Putamen (tissue), 1 donor: ENCODE measurements at regions not wholly inside any gene's neighbourhood (a gene's known extent, or its start where the extent isn't known, plus 50 kb on each side); places are given as distances from the start of the nearest gene placed in this dataset.

ENCODE experiments used
- DNase-seq: peaks from one replicate; pipeline ENCODE4 v3.0.0-alpha.2; 2016; ENCODE audit warnings: low spot score

GRCh38 chr4:180041576-180041975 is 2201.6 kb upstream of the TENM3 start:
- no peak for DNase-seq

GRCh38 chr4:180052629-180053028 is 2190.6 kb upstream of the TENM3 start:
- no peak for DNase-seq

DNA sequence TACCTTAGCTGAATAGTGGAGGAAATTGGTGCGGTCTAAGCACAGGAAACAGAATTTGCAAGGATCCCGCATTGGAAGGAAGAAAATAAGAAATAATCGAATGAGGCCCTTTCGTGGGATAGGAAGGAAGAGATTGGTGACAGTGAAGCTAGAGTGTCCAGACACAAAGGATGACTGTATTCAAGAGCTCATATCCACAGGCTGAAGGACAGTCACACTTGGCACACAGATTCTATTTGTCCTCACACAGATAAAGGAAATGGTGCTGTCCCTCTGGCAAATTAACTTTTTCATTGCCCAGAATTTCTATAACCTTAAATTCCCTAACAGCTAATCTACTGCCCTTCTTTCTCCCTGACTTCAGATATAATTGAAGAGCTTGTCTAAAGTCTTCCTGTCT is 2188.9 kb upstream of the TENM3 start:
- peak; percentile 33 for DNase-seq

- peak; percentile 14 for DNase-seq
Observed at GRCh38 chr4:180057299-180057721, 2185.9 kb upstream of the TENM3 start.

DNA sequence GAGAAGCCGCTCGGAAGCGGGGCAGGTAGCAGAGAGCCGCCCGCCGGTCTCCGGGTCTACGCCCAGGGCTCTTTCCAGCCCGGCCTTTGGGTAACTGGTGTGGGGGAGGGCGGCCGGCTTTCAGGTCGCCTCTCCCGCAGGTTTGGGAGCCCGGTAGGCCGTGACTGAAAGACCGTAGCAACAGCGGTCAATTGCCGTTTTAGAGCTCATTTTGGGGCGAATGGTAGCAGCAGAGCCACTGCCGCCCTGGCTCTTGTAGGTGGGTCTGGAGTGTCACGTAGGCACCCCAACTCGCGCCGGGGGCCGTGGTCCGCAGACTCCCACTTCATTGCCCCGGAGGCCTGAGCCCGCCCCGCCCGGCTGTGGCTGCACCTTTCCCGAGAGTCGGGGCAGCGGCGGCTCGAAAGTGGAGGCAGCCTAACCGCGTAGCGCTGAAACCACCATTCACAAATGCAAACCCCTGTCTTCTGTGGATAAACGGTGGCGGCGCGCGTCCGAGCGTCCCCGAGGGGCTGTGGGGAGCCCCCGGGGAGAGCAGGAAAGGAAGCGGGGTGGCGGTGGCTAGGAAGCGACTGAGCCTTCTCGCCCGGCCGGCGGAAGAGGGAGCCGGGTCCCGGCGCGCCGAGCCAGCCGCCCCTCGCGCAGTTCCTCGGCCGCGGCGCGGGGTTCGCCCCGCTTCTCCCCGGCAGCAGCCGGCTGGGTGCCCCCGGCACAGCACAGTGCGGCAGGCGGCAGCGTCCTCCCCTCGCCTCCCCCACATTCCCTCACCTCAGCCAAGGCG is 2185.1 kb upstream of the TENM3 start:
- DNase-seq = peak; percentile 17

DNA sequence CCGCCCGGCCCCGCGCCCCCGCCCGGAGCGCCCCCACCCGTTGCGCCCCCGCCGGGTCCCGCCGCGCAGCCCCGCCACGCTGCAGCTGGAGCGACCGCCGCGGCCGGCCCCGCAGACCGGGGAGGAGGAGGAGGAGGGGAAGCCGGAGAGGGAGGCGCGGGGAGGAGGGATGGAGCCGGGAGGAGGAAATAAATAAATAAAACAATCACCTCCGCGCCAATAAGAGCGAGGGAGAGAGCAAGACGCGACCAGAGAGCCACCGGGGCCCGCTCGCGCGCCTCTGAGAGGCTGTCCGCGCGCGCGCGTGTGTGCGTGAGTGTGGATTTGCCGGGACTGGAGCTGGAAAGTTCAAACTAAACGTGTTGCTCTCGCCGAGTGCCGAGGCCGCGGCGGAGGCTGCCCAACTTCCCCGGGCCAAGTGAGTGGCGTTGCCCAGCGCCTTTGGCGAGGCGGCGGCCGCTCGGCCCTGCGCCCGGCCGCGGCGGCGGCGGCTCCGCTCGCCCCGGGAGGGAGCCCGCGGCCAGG is 2184.4 kb upstream of the TENM3 start:
- peak; percentile 67 for DNase-seq

DNA sequence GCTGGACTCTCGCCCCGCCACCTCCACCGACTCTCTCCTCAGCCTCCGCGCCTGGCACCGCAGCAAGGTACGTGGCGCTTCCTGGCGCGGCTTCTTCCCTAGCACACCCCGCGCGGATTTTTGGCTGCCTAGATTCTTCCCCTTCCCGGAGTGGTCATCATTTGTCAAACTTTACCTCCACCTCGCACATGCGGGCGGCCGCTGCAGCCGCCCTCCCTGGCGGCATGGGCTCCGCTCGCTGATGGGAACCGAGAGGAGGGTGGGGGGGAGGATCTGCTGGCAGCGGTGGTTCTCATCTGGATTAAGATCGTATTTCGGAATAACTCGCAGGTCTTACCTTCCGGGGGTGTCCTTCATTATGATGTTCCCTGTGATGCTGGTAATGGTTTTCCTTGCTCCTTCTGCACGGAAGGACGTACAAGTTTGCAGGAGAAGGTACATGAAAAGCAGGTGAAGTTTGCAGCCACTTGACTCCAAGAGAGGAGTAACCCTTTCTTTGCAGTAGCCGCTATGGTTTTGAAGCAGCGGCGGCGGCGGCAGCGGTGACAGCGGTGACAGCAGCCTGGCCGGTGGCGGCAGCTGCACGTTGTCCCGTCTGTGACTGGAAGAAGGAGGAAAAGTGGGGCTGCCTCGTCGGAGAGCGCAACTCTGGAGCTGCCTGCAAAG is 2183.9 kb upstream of the TENM3 start:
- peak; percentile 15 for DNase-seq

DNA sequence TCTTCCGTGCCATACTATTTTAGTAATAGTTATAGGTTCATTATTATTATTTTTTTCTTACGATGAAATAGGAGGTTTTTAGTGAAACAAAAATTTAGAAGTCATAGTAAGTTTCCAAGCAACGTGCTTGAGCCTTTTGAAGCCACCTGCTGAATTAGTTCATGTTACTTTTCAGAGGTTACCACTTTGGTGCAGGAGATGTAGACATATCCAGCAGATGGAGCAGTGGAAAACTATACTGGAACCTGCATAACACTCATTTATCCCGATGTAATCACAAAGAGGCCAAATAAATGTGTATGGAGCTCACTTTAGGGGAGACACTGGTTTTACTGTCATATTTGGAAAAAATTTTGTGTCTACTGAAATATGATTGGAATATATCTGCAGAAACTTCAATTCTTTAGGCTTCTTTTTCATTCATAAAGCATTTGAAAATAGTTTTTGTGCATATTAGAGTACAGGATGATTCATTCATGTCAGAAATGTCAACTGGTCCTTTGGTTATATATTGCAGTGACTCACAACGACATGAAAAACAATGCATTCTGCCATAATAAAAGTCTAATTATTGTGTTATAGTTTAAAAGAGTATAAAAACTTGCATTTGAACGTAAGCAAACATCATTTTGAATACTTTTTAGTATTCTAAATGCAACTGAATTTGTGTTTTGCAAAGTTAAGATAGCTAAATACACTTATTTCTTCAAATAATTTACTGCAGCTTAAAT is 2182.9 kb upstream of the TENM3 start:
- DNase-seq = peak; percentile 34

- no peak for DNase-seq
Observed at GRCh38 chr4:180081072-180081471, 2162.1 kb upstream of the TENM3 start.

DNA sequence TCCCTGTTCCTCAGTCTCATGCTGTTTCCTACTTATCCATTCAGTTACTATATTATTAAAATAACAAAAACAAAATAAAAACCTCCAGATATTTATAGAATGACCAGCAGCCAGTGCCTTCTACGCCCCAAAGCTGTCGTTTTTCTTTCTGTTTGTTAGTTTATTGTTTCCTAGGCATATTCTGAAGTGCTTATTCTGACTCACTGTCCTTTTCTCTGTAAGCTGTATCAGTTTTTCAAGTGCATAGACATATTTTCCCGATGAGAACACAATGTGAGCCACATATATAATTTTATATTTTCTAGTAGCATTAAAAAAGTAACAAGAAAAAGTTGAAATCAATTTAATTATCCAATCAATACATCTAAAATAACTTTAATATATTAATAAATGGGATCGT is 2158.6 kb upstream of the TENM3 start:
- DNase-seq = no peak

DNA sequence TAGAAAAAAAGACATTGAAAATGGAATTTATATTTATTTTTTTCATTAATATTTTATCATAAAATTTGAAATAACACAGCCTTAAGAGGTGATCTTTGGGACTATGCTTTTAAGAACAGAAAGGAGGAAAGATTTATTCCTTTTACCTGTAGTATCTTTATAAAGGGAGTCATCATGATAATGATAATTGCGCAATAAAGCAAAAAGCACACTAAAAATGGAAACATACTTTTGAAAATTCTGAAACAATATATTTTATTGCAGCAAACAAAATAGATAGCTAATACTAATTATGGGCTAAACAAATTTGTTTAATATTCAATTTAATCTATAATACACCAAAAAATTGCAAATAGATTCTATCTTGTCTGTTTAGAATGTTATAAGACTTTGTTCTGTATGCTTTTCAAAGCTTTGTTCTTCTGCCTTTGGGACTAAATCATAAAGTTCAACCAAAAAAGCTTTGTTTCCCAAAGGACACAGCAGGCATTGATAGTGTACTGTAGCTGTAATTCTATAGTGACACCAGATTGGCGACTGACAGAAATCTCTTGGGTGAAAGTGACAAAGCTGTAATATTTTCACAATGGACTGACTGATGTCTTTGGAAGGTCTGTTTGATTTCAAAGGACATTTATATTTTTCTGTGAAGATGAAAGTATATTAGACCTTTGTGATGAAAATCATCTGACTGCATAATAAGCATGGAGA is 2156.6 kb upstream of the TENM3 start:
- DNase-seq = peak; percentile 36

DNA sequence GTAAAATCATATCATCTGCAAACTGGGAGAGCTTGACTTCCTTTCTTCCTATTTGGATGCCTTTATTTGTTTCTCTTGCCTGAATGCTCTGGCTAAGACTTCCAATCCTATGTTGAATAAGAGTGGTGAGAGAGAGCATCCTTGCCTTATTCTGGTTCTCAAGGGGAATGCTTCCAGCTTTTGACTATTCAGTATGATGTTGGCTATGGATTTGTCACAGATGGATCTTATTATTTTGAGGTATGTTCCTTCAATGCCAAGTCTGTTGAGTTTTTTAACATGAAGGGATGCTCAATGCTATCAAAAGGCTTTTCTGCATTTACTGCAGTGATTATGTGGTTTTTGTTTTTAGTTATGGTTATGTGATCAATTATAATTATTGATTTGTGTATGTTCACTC is 2144.6 kb upstream of the TENM3 start:
- DNase-seq = no peak

DNA sequence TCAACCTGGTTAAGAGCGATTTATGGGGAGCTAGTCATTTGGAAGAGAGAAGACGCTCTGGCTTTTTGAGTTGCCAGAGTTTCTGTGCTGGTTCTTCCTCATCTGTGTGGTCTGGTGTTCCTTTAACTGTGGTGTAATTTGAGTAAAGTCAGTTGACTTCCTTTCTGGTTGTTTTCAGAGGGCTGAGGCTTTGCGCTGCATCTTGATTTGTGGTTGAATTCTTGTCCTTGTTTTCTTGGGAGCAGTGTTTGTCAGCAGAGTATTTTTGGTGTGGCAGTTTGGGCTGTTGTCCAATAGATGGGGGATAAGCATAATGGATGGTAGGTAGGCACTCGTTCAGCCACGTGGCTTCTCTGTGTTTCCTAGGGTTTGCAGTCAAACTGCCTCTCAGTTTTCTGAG is 2143.2 kb upstream of the TENM3 start:
- no peak for DNase-seq

DNA sequence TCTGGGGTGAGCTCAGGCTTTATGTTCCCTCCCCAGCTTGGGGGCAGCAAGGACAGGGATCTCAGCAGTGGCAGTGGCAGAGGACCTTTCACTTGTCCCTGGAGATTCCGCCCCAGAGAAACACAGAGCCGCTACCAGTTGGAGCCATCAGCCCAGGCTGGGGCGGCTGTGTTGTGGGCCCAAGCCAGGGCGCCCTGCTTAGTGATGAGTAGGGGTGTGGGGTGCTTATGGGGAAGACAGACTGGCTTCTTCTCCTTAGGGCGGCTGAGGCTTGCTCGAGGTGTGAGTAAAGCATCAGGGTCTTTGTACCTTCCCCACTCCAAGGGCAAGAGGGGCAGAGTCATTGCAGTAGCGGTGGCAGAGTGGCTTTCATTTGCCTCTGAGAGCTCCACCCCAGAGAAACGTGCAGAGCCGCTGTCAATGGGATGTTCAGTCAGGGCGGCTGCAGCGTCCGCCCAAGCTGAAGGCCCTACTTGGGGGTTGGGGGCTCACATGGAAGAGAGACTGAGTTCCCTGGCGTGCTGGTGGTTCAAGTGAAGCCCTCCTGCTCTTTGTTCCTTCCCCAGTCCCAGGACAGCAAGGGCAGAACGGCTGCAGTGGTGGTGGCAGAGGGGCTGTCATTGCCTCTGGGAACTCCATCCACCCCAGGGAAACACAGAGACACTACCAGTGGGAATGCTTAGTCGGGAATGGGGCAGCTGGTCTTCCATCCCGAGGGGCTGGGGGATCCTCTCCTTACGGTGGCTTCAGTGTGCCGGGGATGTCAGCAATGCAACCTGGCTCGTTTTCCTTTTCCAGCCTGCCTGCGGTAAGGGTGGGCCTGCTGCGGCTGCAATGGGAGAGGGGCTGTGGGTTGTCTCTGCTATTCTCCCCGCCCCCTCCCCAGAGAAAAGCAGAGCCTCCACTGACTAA is 2142.5 kb upstream of the TENM3 start:
- no peak for DNase-seq

- DNase-seq = no peak
Observed at GRCh38 chr4:180101348-180102083, 2141.7 kb upstream of the TENM3 start.

GRCh38 chr4:180103794-180104193 is 2139.4 kb upstream of the TENM3 start:
- DNase-seq = no peak

GRCh38 chr4:180105362-180105761 is 2137.8 kb upstream of the TENM3 start:
- no peak for DNase-seq

GRCh38 chr4:180106122-180106521 is 2137.1 kb upstream of the TENM3 start:
- DNase-seq = peak; percentile 18

DNA sequence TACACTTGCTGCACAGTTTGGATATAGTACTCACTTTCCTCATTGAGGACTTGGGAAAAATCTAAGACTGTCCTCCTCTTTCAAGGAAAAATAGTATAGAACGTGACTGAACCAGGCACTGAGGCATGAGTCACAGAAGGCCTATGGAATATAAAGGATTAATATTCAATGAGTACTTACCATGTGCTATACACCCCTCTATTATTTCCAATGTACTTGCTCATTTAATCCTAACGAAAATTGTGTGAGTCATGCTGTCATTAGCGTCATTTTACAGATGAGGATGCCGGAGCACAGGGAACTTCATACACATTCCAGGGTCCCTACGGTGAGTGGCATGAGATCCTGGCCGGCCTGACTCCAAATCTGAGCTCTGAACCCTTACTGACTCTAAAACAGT is 2136.2 kb upstream of the TENM3 start:
- DNase-seq = no peak

DNA sequence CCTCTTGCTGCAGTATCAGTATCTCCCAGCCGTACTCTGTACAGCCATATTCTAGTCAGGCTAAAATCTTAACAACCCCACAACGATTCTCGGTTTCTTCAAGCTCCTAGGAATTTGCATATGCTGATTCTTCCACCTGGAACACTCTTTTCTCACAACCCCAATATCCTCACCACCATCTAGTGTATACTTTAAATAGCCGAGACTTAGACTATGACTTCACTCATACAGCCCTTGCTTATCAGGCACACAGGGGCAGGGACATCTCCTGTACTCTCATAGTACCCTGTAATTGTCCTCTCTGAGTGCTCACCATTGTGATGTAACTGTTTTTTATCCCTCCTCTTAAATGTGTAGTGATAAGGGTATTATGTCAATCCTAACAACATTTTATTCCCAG is 2126.4 kb upstream of the TENM3 start:
- no peak for DNase-seq
